ENCODE measurements at regions not wholly inside any gene's neighbourhood (a gene's known extent, or its start where the extent isn't known, plus 50 kb on each side); places are given as distances from the start of the nearest gene placed in this dataset.

- H3K4me3 ChIP-seq (ENCODE audit: low read length) = no peak overlapping the region
- no peak overlapping the region for H2AFZ ChIP-seq (ENCODE audit: low read depth, low read length)
- H3K27me3 ChIP-seq (ENCODE audit: insufficient read depth, low read length) = peaks cover 2% of the 10 kb centered on the region
- no peaks in the 10 kb centered on the region for H3K9me3 ChIP-seq (ENCODE audit: low read length)
- H3K4me1 ChIP-seq (ENCODE audit: insufficient read depth, low read length) = peaks cover 8% of the 10 kb centered on the region
- H3K36me3 ChIP-seq (ENCODE audit: insufficient read depth, low read length) = no peaks in the 10 kb centered on the region
Measured at GRCh38 chr15:31275331-31276262, 51.0 kb upstream of the KLF13 start.

- Histone ChIP-seq H2AFZ (ENCODE audit: low read depth, low read length) (no peak overlapping the region), H3K4me3 (ENCODE audit: low read length) (no peak overlapping the region), H3K36me3 (ENCODE audit: insufficient read depth, low read length) (no peaks in the 10 kb centered on the region)
Measured at GRCh38 chr15:31276596-31277298, 49.9 kb upstream of the KLF13 start.

More at GRCh38 chr15:31276596-31277298, 49.9 kb upstream of the KLF13 start:
- Histone ChIP-seq H3K9me3 (ENCODE audit: low read length) (no peaks in the 10 kb centered on the region), H3K4me1 (ENCODE audit: insufficient read depth, low read length) (peaks cover 9% of the 10 kb centered on the region), H3K27me3 (ENCODE audit: insufficient read depth, low read length) (peaks cover 2% of the 10 kb centered on the region)
